Liver (tissue), 3 donors: ENCODE measurements at regions not wholly inside any gene's neighbourhood (a gene's known extent, or its start where the extent isn't known, plus 50 kb on each side); places are given as distances from the start of the nearest gene placed in this dataset.

Experiments
- CTCF ChIP-seq: fragments of 150-350 bp; IDR thresholded peaks from 2 replicates; pipeline ENCODE4 v1.5.1; 2017; ENCODE audit warnings: improper control_type of control experiment, low read depth, low read length; ENCODE audit not compliant: missing input control
- EGR1 ChIP-seq, 2 donors: IDR thresholded peaks; 2 replicates each; pipeline ENCODE4 v1.6.1; 2016 to 2018; ENCODE audit warnings: antibody characterized with exemption in 2 of 2, low read depth in 2 of 2
- FOXA1 ChIP-seq: IDR thresholded peaks from 2 replicates; pipeline ENCODE4 v1.6.1; 2016; ENCODE audit warnings: antibody characterized with exemption
- GABPA ChIP-seq, 2 donors: IDR thresholded peaks in 1 of 2; conservative IDR thresholded peaks in 1 of 2; 2 replicates each; pipeline ENCODE4 v1.6.1; 2016; ENCODE audit warnings: antibody characterized with exemption in 2 of 2, mild to moderate bottlenecking in 1 of 2, moderate library complexity in 1 of 2
- HNF4A ChIP-seq, 2 donors: conservative IDR thresholded peaks; 2 replicates each; pipeline ENCODE4 v1.6.1; 2016; ENCODE audit warnings: antibody characterized with exemption in 2 of 2, mild to moderate bottlenecking in 2 of 2
- JUND ChIP-seq, 2 donors: IDR thresholded peaks; 2 replicates each; pipeline ENCODE4 v1.6.1; 2016; ENCODE audit warnings: antibody characterized with exemption in 2 of 2
- MAX ChIP-seq: IDR thresholded peaks from 2 replicates; pipeline ENCODE4 v1.6.1; 2016; ENCODE audit warnings: antibody characterized with exemption
- NR2F2 ChIP-seq: IDR thresholded peaks from 2 replicates; pipeline ENCODE4 v1.6.1; 2016; ENCODE audit warnings: antibody characterized with exemption
- RAD21 ChIP-seq, 2 donors: IDR thresholded peaks; 2 replicates each; pipeline ENCODE4 v1.6.1; 2016; ENCODE audit warnings: antibody characterized with exemption in 2 of 2, mild to moderate bottlenecking in 2 of 2
- REST ChIP-seq: IDR thresholded peaks from 2 replicates; pipeline ENCODE4 v1.6.1; 2016; ENCODE audit warnings: antibody characterized with exemption, mild to moderate bottlenecking
- SP1 ChIP-seq: IDR thresholded peaks from 2 replicates; pipeline ENCODE4 v1.6.1; 2018; ENCODE audit warnings: antibody characterized with exemption, mild to moderate bottlenecking
- TAF1 ChIP-seq: conservative IDR thresholded peaks from 2 replicates; pipeline ENCODE4 v1.6.1; 2016; ENCODE audit warnings: antibody characterized with exemption, mild to moderate bottlenecking
- YY1 ChIP-seq: IDR thresholded peaks from 2 replicates; pipeline ENCODE4 v1.6.1; 2016; ENCODE audit warnings: antibody characterized with exemption, mild to moderate bottlenecking
- ZBTB33 ChIP-seq: IDR thresholded peaks from 2 replicates; pipeline ENCODE4 v1.6.1; 2016; ENCODE audit warnings: antibody characterized with exemption
- donor health status: healthy.
- donor health status: healthy.

GRCh38 chr2:58319481-58319880 lies 78.4 kb upstream of the FANCL start:
- TF ChIP-seq CTCF (no peak), YY1 (no peak), GABPA (IDR thresholded peaks at IDR 0.05 in 1 of 2, conservative IDR thresholded peaks at IDR 0.05 in 1 of 2) (no peak), EGR1 (IDR thresholded peaks at IDR 0.05; ENCODE audit: low read depth in 2 of 2) (no peak), JUND (IDR thresholded peaks at IDR 0.05) (no peak), TAF1 (no peak), RAD21 (IDR thresholded peaks at IDR 0.05) (no peak), MAX (no peak), SP1 (no peak), ZBTB33 (no peak), NR2F2 (no peak), FOXA1 (no peak), HNF4A (conservative IDR thresholded peaks at IDR 0.05) (no peak), REST (no peak)
